ENCODE measurements at regions not wholly inside any gene's neighbourhood (a gene's known extent, or its start where the extent isn't known, plus 50 kb on each side); places are given as distances from the start of the nearest gene placed in this dataset.
"Not testable (repeated sequence)": the region's sequence is repeated elsewhere in the genome, so short reads cannot be mapped to it uniquely, and the experiment has no call there.

DNA sequence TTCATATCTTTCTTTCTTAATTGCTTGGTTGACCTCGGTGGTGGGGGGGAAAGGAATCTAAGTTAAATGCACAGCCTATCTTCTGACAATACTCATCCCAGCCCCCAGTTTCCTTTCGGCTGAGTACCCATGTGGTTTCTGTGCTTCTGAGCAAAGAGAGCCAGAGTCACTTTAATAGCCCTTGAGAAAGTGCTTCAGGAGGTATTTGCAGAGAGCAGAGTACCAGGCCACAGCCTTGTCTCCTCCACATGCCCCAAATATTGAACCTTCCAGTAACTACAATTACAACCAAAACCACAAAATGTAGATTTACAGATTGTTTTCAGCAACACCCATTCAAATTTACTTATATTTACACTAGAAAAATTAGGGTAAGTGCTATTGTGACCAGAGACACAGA is 647.4 kb downstream of the NR2F2 start:
- H4K20me1 ChIP-seq (ENCODE audit: insufficient read depth, low read length) = no peaks in the 10 kb centered on the region
- POLR2A ChIA-PET = no interaction called here

GRCh38 chr15:96978937-96979473 is 648.5 kb downstream of the NR2F2 start:
- H3K36me3 ChIP-seq (ENCODE audit: insufficient read depth, low read length) = no peaks in the 10 kb centered on the region
- H2AFZ ChIP-seq (ENCODE audit: low read length) = no peak overlapping the region
- no peak for DNase-seq (ENCODE audit: low spot score)
- POLR2A ChIA-PET = no interaction called here
- H3K27ac ChIP-seq (ENCODE audit: low read depth, low read length, poor library complexity, severe bottlenecking) = no peak overlapping the region
- H3K9me3 ChIP-seq (ENCODE audit: low read length) = no peaks in the 10 kb centered on the region
- no peaks in the 10 kb centered on the region for H3K79me2 ChIP-seq (ENCODE audit: insufficient read depth, low read depth, low read length)
- intact Hi-C loops (cut with micrococcal nuclease; ENCODE audit: unreplicated experiment) = no loop called here
- no peak overlapping the region for H3K4me2 ChIP-seq (ENCODE audit: low read length)
- TF ChIP-seq EZH2phosphoT487 (IDR thresholded peaks at IDR 0.05; ENCODE audit: borderline replicate concordance, low read depth, low read length) = no peak
- TF ChIP-seq, protein P1, sequence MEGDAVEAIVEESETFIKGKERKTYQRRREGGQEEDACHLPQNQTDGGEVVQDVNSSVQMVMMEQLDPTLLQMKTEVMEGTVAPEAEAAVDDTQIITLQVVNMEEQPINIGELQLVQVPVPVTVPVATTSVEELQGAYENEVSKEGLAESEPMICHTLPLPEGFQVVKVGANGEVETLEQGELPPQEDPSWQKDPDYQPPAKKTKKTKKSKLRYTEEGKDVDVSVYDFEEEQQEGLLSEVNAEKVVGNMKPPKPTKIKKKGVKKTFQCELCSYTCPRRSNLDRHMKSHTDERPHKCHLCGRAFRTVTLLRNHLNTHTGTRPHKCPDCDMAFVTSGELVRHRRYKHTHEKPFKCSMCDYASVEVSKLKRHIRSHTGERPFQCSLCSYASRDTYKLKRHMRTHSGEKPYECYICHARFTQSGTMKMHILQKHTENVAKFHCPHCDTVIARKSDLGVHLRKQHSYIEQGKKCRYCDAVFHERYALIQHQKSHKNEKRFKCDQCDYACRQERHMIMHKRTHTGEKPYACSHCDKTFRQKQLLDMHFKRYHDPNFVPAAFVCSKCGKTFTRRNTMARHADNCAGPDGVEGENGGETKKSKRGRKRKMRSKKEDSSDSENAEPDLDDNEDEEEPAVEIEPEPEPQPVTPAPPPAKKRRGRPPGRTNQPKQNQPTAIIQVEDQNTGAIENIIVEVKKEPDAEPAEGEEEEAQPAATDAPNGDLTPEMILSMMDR (conservative IDR thresholded peaks at IDR 0.05; ENCODE audit: low read length) = no peak
- H3K4me1 ChIP-seq (ENCODE audit: insufficient read depth, low read length, poor library complexity, severe bottlenecking) = no peaks in the 10 kb centered on the region
- no peak overlapping the region for H3K4me3 ChIP-seq (ENCODE audit: low read depth, low read length, poor library complexity, severe bottlenecking)
- H4K20me1 ChIP-seq (ENCODE audit: insufficient read depth, low read length) = no peaks in the 10 kb centered on the region
- no peaks in the 10 kb centered on the region for H3K9me2 ChIP-seq (ENCODE audit: insufficient read depth, low read length)
- CTCF ChIA-PET (ENCODE audit: unreplicated experiment) = no interaction called here
- BruUV-seq (replicated peaks) = no TSS peak

More for the DNA sequence above, 647.4 kb downstream of the NR2F2 start:
- Histone ChIP-seq H3K36me3 (ENCODE audit: insufficient read depth, low read length) (no peaks in the 10 kb centered on the region), H3K9me3 (ENCODE audit: low read length) (no peaks in the 10 kb centered on the region), H3K9me2 (ENCODE audit: insufficient read depth, low read length) (no peaks in the 10 kb centered on the region), H2AFZ (ENCODE audit: low read length) (no peak overlapping the region), H3K27ac (ENCODE audit: low read depth, low read length, poor library complexity, severe bottlenecking) (no peak overlapping the region), H3K4me2 (ENCODE audit: low read length) (no peak overlapping the region), H3K79me2 (ENCODE audit: insufficient read depth, low read depth, low read length) (no peaks in the 10 kb centered on the region), H3K4me3 (ENCODE audit: low read depth, low read length, poor library complexity, severe bottlenecking) (no peak overlapping the region), H3K4me1 (ENCODE audit: insufficient read depth, low read length, poor library complexity, severe bottlenecking) (no peaks in the 10 kb centered on the region)
- CTCF ChIA-PET (ENCODE audit: unreplicated experiment) = no interaction called here
- TF ChIP-seq, protein P1 (conservative IDR thresholded peaks at IDR 0.05; ENCODE audit: low read length) = no peak
- TF ChIP-seq EZH2phosphoT487 (IDR thresholded peaks at IDR 0.05; ENCODE audit: borderline replicate concordance, low read depth, low read length) = no peak
- intact Hi-C loops (cut with micrococcal nuclease; ENCODE audit: unreplicated experiment) = no loop called here
- BruUV-seq (replicated peaks) = no TSS peak
- DNase-seq (ENCODE audit: low spot score) = no peak

DNA sequence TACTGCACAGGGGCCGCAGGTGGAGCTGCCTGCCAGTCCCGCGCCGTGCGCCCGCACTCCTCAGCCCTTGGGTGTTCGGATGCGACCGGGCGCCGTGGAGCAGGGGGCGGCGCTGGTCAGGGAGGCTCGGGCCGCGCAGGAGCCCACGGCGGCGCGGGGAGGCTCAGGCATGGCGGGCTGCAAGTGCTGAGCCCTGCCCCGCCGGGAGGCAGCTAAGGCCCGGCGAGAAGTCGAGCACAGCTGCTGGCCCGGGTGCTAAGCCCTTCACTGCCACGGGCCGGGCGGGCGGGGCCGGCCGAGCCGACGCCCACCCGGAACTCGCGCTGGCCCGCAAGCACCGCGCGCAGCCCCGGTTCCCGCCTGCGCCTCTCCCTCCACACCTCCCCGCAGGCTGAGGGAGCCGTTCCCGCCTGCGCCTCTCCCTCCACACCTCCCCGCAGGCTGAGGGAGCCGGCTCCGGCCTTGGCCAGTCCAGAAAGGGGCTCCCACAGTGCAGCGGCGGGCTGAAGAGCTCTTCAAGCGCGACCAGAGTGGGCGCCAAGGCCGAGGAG is 653.7 kb downstream of the NR2F2 start:
- POLR2A ChIA-PET; H3K79me2 ChIP-seq (ENCODE audit: insufficient read depth, low read depth, low read length); H2AFZ ChIP-seq (ENCODE audit: low read length); intact Hi-C loops (cut with micrococcal nuclease; ENCODE audit: unreplicated experiment); H3K4me1 ChIP-seq (ENCODE audit: insufficient read depth, low read length, poor library complexity, severe bottlenecking); H3K27ac ChIP-seq (ENCODE audit: low read depth, low read length, poor library complexity, severe bottlenecking); H3K4me2 ChIP-seq (ENCODE audit: low read length); DNase-seq (ENCODE audit: low spot score); H3K4me3 ChIP-seq (ENCODE audit: low read depth, low read length, poor library complexity, severe bottlenecking); CTCF ChIA-PET (ENCODE audit: unreplicated experiment); BruUV-seq (replicated peaks); H4K20me1 ChIP-seq (ENCODE audit: insufficient read depth, low read length); H3K9me3 ChIP-seq (ENCODE audit: low read length); H3K36me3 ChIP-seq (ENCODE audit: insufficient read depth, low read length); H3K9me2 ChIP-seq (ENCODE audit: insufficient read depth, low read length): not testable (repeated sequence)
